IgD-negative memory B cell (primary cell): ENCODE measurements at regions not wholly inside any gene's neighbourhood (a gene's known extent, or its start where the extent isn't known, plus 50 kb on each side); places are given as distances from the start of the nearest gene placed in this dataset.

Experiments used
- H3K27ac Mint-ChIP-seq, 3 donors: one replicate each; pipeline ENCODE4 v1.8.0; 2020 to 2022; ENCODE audit warnings: mild to moderate bottlenecking in 3 of 3, mixed read lengths in 3 of 3, moderate library complexity in 1 of 3
- H3K27me3 Mint-ChIP-seq: one replicate; pipeline ENCODE4 v1.8.0; 2021; ENCODE audit warnings: mixed read lengths
- H3K36me3 Mint-ChIP-seq: one replicate; pipeline ENCODE4 v1.8.0; 2020; ENCODE audit warnings: mild to moderate bottlenecking, mixed read lengths
- H3K4me1 Mint-ChIP-seq, 3 donors: one replicate each; pipeline ENCODE4 v1.8.0; 2020 to 2022; ENCODE audit warnings: mixed read lengths in 3 of 3, mild to moderate bottlenecking in 1 of 3
- H3K4me3 Mint-ChIP-seq, 4 donors: one replicate each; pipeline ENCODE4 v1.8.0; 2020 to 2022; ENCODE audit warnings: mild to moderate bottlenecking in 4 of 4, mixed read lengths in 4 of 4, moderate library complexity in 3 of 4
- H3K9me3 Mint-ChIP-seq, 3 donors: one replicate each; pipeline ENCODE4 v1.8.0; 2020 to 2021; ENCODE audit warnings: mixed read lengths in 3 of 3, mild to moderate bottlenecking in 1 of 3

DNA sequence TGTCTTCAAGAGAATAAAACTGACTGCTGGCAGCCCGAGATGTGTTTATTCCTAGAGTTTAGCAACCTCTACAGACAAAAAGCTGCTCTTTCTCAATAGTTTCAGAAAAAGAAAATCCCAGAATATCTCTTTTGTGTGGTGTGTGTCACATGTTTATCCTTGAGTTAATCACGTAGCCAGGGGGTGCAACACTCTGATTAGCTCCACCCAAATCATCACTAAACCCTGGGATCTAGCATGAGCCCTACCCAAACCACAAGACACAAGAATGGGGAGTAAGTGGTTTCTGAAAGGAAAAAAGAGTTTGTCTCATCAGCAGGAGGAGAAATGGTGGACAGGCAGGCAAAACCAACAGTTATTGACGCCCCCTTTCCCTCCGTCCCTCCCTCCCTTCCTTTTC lies 78.5 kb upstream of the AGBL1 start:
- H3K4me3 Mint-ChIP-seq: no peak overlapping the region
- no peaks in the 10 kb centered on the region for H3K4me1 Mint-ChIP-seq

GRCh38 chr15:86002444-86002843 lies 77.2 kb upstream of the AGBL1 start:
- Mint-ChIP-seq H3K4me3 (no peak overlapping the region), H3K36me3 (no peaks in the 10 kb centered on the region), H3K27ac (no peak overlapping the region), H3K4me1 (no peaks in the 10 kb centered on the region), H3K9me3 (no peaks in the 10 kb centered on the region), H3K27me3 (peaks cover 5% of the 10 kb centered on the region)

More for the DNA sequence above, 78.5 kb upstream of the AGBL1 start:
- peaks cover 5% of the 10 kb centered on the region for H3K27me3 Mint-ChIP-seq
- no peaks in the 10 kb centered on the region for H3K9me3 Mint-ChIP-seq
- H3K36me3 Mint-ChIP-seq: no peaks in the 10 kb centered on the region
- no peak overlapping the region for H3K27ac Mint-ChIP-seq

GRCh38 chr15:86004061-86004460 lies 75.6 kb upstream of the AGBL1 start:
- Mint-ChIP-seq H3K4me3 (no peak overlapping the region), H3K27me3 (no peaks in the 10 kb centered on the region), H3K36me3 (no peaks in the 10 kb centered on the region), H3K27ac (no peak overlapping the region), H3K4me1 (peaks cover 0 to 2% (median 0%) of the 10 kb centered on the region in 3 donors), H3K9me3 (peaks cover 0 to 2% (median 0%) of the 10 kb centered on the region in 3 donors)

- Mint-ChIP-seq H3K27me3 (no peaks in the 10 kb centered on the region), H3K4me1 (peaks cover 0 to 2% (median 0%) of the 10 kb centered on the region in 3 donors), H3K27ac (no peak overlapping the region), H3K9me3 (peaks cover 0 to 2% (median 0%) of the 10 kb centered on the region in 3 donors), H3K36me3 (no peaks in the 10 kb centered on the region), H3K4me3 (no peak overlapping the region)
Measured at GRCh38 chr15:86006546-86006945, 73.1 kb upstream of the AGBL1 start.

GRCh38 chr15:86009727-86010126 lies 69.9 kb upstream of the AGBL1 start:
- Mint-ChIP-seq H3K9me3 (peaks cover 0 to 2% (median 0%) of the 10 kb centered on the region in 3 donors), H3K27ac (no peak overlapping the region), H3K4me1 (peaks cover 0 to 2% (median 0%) of the 10 kb centered on the region in 3 donors), H3K27me3 (no peaks in the 10 kb centered on the region), H3K36me3 (no peaks in the 10 kb centered on the region), H3K4me3 (no peak overlapping the region)

DNA sequence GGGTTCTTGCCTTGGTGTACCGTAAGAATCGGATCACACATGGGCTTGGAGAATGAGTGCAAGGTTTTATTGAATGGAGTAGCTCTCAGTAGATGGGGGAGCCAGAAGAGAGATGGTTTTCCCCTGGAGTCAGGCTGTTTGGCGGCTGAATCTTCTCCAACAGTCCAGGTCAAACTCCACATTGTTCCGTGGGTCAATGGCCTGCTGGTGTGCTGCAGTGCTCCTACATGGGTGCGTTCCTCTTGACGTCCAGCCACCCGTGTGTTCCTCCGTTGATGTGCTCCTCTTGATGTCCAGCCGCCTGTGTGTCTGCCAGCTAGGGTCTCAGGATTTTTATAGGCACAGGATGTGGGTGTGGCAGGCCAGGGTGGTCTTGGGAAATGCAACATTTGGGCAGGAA lies 69.3 kb upstream of the AGBL1 start:
- Mint-ChIP-seq H3K9me3 (peaks cover 0 to 2% (median 0%) of the 10 kb centered on the region in 3 donors), H3K36me3 (no peaks in the 10 kb centered on the region), H3K4me3 (no peak overlapping the region), H3K4me1 (peaks cover 0 to 3% (median 0%) of the 10 kb centered on the region in 3 donors), H3K27ac (no peak overlapping the region), H3K27me3 (no peaks in the 10 kb centered on the region)

- Mint-ChIP-seq H3K9me3 (peaks cover 0 to 2% (median 0%) of the 10 kb centered on the region in 3 donors), H3K4me1 (peaks cover 0 to 3% (median 0%) of the 10 kb centered on the region in 3 donors), H3K27me3 (no peaks in the 10 kb centered on the region), H3K4me3 (no peak overlapping the region), H3K27ac (no peak overlapping the region), H3K36me3 (no peaks in the 10 kb centered on the region)
Measured at GRCh38 chr15:86010891-86011290, 68.8 kb upstream of the AGBL1 start.

GRCh38 chr15:86014016-86014415 lies 65.7 kb upstream of the AGBL1 start:
- Mint-ChIP-seq H3K27me3 (peaks cover 1% of the 10 kb centered on the region), H3K4me3 (no peak overlapping the region), H3K27ac (no peak overlapping the region), H3K4me1 (peaks cover 0 to 1% (median 0%) of the 10 kb centered on the region in 3 donors), H3K9me3 (no peaks in the 10 kb centered on the region), H3K36me3 (no peaks in the 10 kb centered on the region)

DNA sequence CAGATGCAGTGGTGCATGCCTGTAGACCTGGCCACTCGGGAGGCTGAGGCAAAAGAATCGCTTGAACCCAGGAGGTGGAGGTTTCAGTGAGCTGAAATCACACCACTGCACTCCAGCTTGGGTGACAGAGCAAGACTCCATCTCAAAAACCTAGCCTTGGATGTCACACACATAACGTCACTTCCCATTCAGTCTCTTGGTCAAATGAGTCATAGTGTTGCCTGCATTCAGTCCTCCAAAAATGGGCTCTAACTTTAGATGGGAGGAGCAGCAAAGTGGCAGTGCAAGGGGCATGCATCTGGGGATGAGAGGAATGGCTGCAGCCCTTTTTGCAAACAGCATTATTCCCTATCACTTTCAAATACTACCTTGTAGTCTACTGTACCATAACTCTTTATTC lies 62.9 kb upstream of the AGBL1 start:
- H3K9me3 Mint-ChIP-seq: peaks cover 0 to 4% (median 0%) of the 10 kb centered on the region in 3 donors
- peaks cover 2% of the 10 kb centered on the region for H3K36me3 Mint-ChIP-seq
- no peak overlapping the region for H3K4me3 Mint-ChIP-seq
- H3K27ac Mint-ChIP-seq: no peak overlapping the region
- peaks cover 1% of the 10 kb centered on the region for H3K27me3 Mint-ChIP-seq
- H3K4me1 Mint-ChIP-seq: peaks cover 0 to 1% (median 0%) of the 10 kb centered on the region in 3 donors

- H3K9me3 Mint-ChIP-seq: peaks cover 0 to 4% (median 0%) of the 10 kb centered on the region in 3 donors
- no peak overlapping the region for H3K4me3 Mint-ChIP-seq
- H3K27ac Mint-ChIP-seq: no peak overlapping the region
- H3K27me3 Mint-ChIP-seq: peaks cover 3% of the 10 kb centered on the region
- H3K4me1 Mint-ChIP-seq: peaks cover 0 to 1% (median 0%) of the 10 kb centered on the region in 3 donors
- H3K36me3 Mint-ChIP-seq: peaks cover 2% of the 10 kb centered on the region
Measured at GRCh38 chr15:86018679-86019078, 61.0 kb upstream of the AGBL1 start.

DNA sequence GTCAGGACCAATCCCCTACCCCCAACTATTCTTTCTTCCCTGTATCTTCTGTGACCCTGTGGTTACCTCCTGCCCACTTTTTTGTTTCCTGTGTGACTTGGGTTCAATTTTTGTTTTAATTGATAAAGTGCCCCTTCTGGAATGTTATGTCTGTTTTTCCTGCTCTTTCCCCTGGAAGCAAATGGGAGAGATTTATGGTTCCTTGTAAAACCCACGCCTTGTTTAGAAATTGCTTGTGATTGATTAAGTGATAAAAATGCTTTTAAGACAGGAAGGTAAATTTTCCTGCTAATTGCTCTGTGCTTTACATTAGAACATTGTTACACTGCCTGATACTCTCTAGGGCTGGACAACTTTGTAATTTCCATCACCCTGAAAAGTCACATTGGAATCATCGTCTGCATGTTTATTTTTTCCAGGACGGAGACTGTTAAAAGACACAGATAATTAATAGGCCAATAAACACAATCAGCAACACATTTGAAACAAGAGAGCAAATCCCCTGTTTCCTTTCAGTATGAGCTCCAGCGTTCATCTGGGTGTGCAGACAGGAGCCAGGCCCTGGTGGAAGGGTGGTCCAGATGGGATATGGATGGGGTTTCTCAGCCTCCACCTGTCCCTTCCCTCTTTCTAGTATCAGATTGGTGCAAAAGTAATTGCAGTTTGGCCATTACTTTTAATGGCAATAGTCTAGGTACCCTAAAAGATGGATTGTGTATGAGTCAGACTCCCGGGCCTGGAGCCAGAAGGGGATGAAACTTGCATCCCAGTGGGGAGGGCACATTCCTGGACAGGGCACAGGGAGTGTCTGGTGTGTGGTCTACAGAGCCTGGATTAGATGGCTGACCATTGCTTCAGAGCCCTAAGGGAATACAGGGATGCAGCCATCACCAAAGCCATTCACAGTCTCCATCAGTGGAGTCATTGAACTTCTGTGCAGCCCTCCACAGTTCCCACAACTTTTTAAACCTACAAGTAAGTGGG lies 58.1 kb upstream of the AGBL1 start:
- H3K9me3 Mint-ChIP-seq: peaks cover 0 to 4% (median 0%) of the 10 kb centered on the region in 3 donors
- H3K27me3 Mint-ChIP-seq: peaks cover 3% of the 10 kb centered on the region
- peaks cover 2% of the 10 kb centered on the region for H3K36me3 Mint-ChIP-seq
- H3K4me1 Mint-ChIP-seq: no peaks in the 10 kb centered on the region
- no peak overlapping the region for H3K4me3 Mint-ChIP-seq
- H3K27ac Mint-ChIP-seq: no peak overlapping the region

GRCh38 chr15:86028961-86029360 lies 50.7 kb upstream of the AGBL1 start:
- Mint-ChIP-seq H3K36me3 (no peaks in the 10 kb centered on the region), H3K4me1 (no peaks in the 10 kb centered on the region), H3K27me3 (peaks cover 3% of the 10 kb centered on the region), H3K9me3 (no peaks in the 10 kb centered on the region), H3K4me3 (no peak overlapping the region), H3K27ac (no peak overlapping the region)
